NCI-H1105 (cell line): ENCODE measurements at regions not wholly inside any gene's neighbourhood (a gene's known extent, or its start where the extent isn't known, plus 50 kb on each side); places are given as distances from the start of the nearest gene placed in this dataset.
A peak's percentile ranks its signal among the peaks of the same experiment; 100 is the strongest.
"Not testable (repeated sequence)": the region's sequence is repeated elsewhere in the genome, so short reads cannot be mapped to it uniquely, and the experiment has no call there.

ENCODE experiments used
- DNase-seq: peaks from one replicate; lab custom pipeline; 2025; lab: John Stamatoyannopoulos, UW

GRCh38 chr1:118297521-118297920, 112.5 kb upstream of the SPAG17 start:
- no peak for DNase-seq

- DNase-seq = no peak
Observed at GRCh38 chr1:118294875-118295642, 110.0 kb upstream of the SPAG17 start.

DNA sequence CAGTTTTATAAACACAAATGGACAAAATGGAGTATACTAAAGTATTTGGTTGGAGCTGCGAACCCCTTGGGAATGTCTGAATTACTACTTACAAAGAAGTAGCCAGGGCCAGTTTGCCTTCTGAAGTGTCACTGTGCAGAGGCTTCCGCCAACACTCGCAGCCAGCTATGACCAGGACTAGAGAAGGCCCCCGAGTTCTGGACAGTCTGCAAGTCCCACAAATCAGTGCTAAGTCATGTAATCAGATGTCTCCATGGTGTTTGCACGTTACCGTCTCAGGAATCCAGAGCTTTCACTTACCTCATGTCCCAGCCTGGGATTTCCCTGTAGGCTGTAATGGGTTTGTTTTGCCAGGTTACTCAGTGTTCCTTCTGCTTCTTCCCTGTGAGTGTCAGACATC, 106.6 kb upstream of the SPAG17 start:
- DNase-seq = no peak

GRCh38 chr1:118290571-118290970, 105.5 kb upstream of the SPAG17 start:
- DNase-seq = no peak

GRCh38 chr1:118290046-118290445, 105.0 kb upstream of the SPAG17 start:
- no peak for DNase-seq

DNA sequence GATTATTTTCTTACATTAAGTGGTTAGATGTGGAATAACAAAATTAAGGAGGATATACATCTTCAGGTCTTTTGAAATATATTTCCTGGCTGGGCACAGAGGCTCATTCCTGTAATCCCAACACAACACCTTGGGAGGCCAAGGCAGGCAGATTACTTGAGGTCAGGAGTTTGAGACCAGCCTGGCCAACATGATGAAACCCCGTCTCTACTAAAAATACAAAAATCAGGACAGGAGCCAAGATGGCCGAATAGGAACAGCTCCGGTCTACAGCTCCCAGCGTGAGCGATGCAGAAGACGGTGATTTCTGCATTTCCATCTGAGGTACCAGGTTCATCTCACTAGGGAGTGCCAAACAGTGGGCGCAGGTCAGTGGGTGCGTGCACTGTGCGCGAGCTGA, 95.6 kb upstream of the SPAG17 start:
- not testable (repeated sequence) for DNase-seq

GRCh38 chr1:118275472-118276115, 90.6 kb upstream of the SPAG17 start:
- DNase-seq = no peak

DNA sequence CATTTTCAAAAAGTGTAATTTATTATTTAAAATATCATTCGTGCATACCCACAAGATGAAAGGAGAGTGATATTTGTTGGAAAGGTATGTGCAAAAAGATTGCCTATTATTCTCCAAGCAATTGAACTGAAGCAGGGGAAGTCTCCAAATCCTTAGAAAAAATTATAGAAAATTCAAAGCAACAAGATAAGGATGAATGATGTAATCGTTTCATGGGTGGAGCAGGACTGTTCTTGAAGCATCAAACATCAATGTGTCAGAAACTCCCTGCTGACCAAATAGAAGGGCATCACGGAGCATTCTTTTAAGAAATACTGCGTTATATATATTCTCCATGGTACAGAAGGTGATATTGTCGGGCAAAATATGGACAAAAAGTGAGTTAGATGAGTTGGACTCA, 87.9 kb upstream of the SPAG17 start:
- DNase-seq = no peak

- DNase-seq = no peak
Observed at GRCh38 chr1:118271883-118272282, 86.9 kb upstream of the SPAG17 start.

- no peak for DNase-seq
Observed at GRCh38 chr1:118269598-118269997, 84.6 kb upstream of the SPAG17 start.

DNA sequence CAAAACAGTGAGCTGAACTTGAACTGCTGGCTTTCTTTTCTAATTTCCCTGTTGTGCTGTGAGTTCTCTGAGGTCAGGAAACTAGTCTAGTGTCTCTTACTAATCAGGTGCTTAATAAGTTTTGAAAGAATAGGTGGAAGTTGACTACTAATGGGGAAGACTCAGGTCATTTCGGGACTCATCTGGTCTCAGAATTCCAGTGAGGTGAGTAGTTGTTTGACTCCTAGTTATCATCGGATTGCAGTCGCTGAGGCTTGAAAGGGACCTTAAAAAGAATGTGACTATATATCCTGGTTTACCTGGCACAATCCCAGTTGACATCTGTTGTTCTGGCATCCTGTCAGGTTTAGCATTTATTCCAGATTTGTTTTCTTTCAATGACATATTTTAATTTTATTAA, 81.4 kb upstream of the SPAG17 start:
- no peak for DNase-seq

DNA sequence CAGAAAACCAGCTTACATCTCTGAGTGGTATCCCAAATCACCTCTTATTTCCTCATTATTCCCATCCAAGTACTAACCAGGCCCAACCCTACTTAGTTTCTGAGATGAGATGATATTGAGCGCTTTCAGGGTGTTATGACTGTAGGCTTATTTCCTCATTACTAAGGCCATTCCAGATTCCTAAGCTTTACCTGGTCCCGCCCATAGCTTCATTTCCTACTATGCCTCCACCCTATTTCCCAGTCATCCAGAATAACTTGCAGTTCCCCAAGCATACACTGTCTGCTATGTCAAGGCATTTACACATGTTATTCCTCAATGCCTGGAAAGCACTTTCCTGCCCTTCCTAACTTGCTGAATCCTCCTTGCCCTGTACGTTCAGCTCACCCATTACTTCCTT, 79.3 kb upstream of the SPAG17 start:
- DNase-seq = no peak

- no peak for DNase-seq
Observed at GRCh38 chr1:118262865-118263264, 77.8 kb upstream of the SPAG17 start.

- DNase-seq = no peak
Observed at GRCh38 chr1:118258975-118259374, 73.9 kb upstream of the SPAG17 start.

GRCh38 chr1:118257946-118258345, 72.9 kb upstream of the SPAG17 start:
- no peak for DNase-seq

GRCh38 chr1:118254491-118255425, 69.7 kb upstream of the SPAG17 start:
- no peak for DNase-seq

- no peak for DNase-seq
Observed at GRCh38 chr1:118254001-118254400, 69.0 kb upstream of the SPAG17 start.

DNA sequence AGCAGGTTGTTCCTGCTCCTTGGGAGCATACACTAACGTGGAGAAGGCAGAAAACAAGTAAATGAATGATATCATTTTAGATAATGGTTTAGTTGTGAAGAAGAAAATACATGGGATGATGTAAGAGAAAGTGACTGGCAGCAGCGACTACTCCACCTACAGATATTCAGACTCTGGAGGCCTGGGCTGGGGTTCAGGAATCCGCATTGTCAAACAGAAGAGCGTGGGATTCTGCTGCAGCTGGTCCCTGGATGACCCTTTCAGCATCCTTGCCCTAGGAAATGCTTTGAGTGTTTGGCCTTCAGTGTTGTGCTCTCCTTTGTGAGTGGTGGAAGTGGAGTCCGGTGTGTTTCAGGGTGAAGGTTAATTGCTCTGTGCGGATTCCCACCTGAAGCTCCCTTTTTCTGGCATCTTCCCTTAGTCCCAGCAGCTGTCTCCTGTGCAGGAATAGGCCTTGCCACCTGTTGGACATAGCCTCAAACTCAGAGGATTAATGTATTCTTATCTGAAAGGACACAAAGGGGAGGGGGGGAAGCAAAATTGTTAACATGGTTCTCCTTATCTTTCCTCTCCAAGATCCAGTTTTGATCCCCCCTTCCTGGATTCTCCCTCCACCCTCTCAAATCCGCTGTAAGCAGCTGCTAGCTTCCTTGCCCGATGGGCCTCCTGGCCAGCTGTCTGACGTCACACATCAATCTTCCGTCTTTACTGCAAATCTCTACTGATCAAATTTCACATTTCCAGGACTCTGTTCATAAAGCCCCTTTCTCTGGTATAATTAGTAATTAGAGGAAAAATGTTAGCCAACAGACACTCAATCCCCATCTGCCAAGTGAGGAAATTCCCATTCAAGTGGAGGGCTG, 68.3 kb upstream of the SPAG17 start:
- peak; percentile 39 for DNase-seq

- no peak for DNase-seq
Observed at GRCh38 chr1:118252624-118253023, 67.6 kb upstream of the SPAG17 start.

DNA sequence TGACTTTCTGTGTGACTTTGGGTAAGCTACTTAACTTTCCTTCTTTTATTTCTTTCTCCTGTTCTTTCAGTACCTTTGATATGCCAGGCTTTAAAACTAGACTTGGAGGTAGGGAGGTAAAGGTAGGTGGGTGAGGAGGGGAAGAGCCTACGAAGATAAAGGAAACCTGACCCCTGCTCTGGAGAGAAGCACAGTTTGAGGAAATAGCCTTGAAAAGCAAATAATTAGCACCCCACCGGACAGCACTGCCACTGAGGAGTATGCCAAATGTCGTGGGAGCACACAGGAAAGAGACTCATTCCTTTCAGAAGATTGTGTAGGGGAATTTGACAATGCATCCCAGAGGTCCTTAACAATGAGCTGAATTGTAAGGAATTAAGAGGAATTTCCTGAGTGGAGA, 65.2 kb upstream of the SPAG17 start:
- no peak for DNase-seq

GRCh38 chr1:118249641-118250040, 64.6 kb upstream of the SPAG17 start:
- no peak for DNase-seq

GRCh38 chr1:118247593-118247992, 62.6 kb upstream of the SPAG17 start:
- DNase-seq = peak; percentile 29
